Panc1 (cell line): ENCODE measurements at regions not wholly inside any gene's neighbourhood (a gene's known extent, or its start where the extent isn't known, plus 50 kb on each side); places are given as distances from the start of the nearest gene placed in this dataset.
"Not testable (repeated sequence)": the region's sequence is repeated elsewhere in the genome, so short reads cannot be mapped to it uniquely, and the experiment has no call there.

Source experiments
- ATAC-seq: fragments of 200-7000 bp; cut with Tn5 transposase; 2 replicates; pipeline ENCODE4 v1.9.1; 2020; ENCODE audit warnings: mild to moderate bottlenecking, moderate library complexity
- BruUV-seq: library from RNA; stranded (reverse); fragments of 400-500 nt; replicated peaks from 2 replicates; lab custom pipeline; 2021; lab: Mats Ljungman, UMichigan
- CTCF ChIA-PET: fragments of 300-600 bp; sonication (Branson Sonifier 250); formaldehyde crosslinking; loops from one replicate; lab custom pipeline; 2022; ENCODE audit warnings: antibody characterized with exemption; lab: Charles Lee
- POLR2A ChIA-PET: fragments of 300-600 bp; sonication (Branson Sonifier 250); formaldehyde crosslinking; loops from one replicate; lab custom pipeline; 2022; ENCODE audit warnings: antibody characterized with exemption; lab: Charles Lee
- DNase-seq: peaks from one replicate; pipeline ENCODE4 v3.0.0-alpha.2; 2010; ENCODE audit warnings: low read depth, low spot score
- H3K27ac ChIP-seq: 2 replicates; pipeline ENCODE4 v1.5.1; 2011; ENCODE audit warnings: mild to moderate bottlenecking, low read length, inconsistent platforms
- H3K27me3 ChIP-seq: fragments of 200-500 bp; sonication (Bioruptor generic); 2 replicates; pipeline ENCODE4 v1.6.0; 2014; ENCODE audit warnings: low read length, inconsistent platforms; ENCODE audit not compliant: control insufficient read depth, insufficient read depth
- H3K36me3 ChIP-seq: fragments of 200-500 bp; sonication (Bioruptor generic); 2 replicates; pipeline ENCODE4 v1.5.1; 2014; ENCODE audit warnings: inconsistent platforms, mild to moderate bottlenecking, low read length, moderate library complexity; ENCODE audit not compliant: control insufficient read depth, insufficient read depth
- H3K4me1 ChIP-seq: 2 replicates; pipeline ENCODE4 v1.5.1; 2011; ENCODE audit warnings: inconsistent platforms, mild to moderate bottlenecking, low read length, moderate library complexity; ENCODE audit not compliant: control insufficient read depth, insufficient read depth
- H3K4me3 ChIP-seq, 2 experiments: 2 replicates each; pipeline ENCODE4 v1.5.1; 2011 to 2012; ENCODE audit warnings: low read depth in 2 of 2, low read length in 2 of 2, mild to moderate bottlenecking in 2 of 2, inconsistent platforms in 1 of 2, moderate library complexity in 1 of 2
- H3K9me3 ChIP-seq: fragments of 200-500 bp; sonication (Bioruptor generic); 2 replicates; pipeline ENCODE4 v1.5.1; 2014; ENCODE audit warnings: low read depth, mild to moderate bottlenecking, inconsistent platforms, low read length, moderate library complexity; ENCODE audit not compliant: control insufficient read depth, insufficient read depth
- POLR2AphosphoS5 ChIP-seq: IDR thresholded peaks from 2 replicates; pipeline ENCODE4 v1.6.1; 2012; ENCODE audit warnings: mild to moderate bottlenecking, low read depth, low read length, moderate library complexity
- REST ChIP-seq, 2 experiments: IDR thresholded peaks; 2 replicates each; pipeline ENCODE4 v1.6.1; 2011 to 2012; ENCODE audit warnings: low read depth in 2 of 2, control low read depth in 1 of 2, low read length in 1 of 2, mild to moderate bottlenecking in 1 of 2, moderate library complexity in 1 of 2; ENCODE audit not compliant: insufficient read depth in 1 of 2
- SIN3A ChIP-seq: IDR thresholded peaks from 2 replicates; pipeline ENCODE4 v1.6.1; 2012; ENCODE audit warnings: low read depth, mild to moderate bottlenecking, low read length, moderate library complexity, borderline replicate concordance; ENCODE audit not compliant: insufficient read depth
- TCF7L2 ChIP-seq: IDR thresholded peaks from 2 replicates; pipeline ENCODE4 v1.6.1; 2011; ENCODE audit warnings: mild to moderate bottlenecking, low read depth, low read length, inconsistent platforms
- in situ Hi-C: cut with HindIII; loops from 2 replicates; pipeline ENCODE4 v1.10.0; 2016; ENCODE audit warnings: low sequenced_read_pairs, low pct_unique_long_range_greater_than_20kb
- intact Hi-C: fragments of 100-400 bp; cut with micrococcal nuclease; formaldehyde crosslinking; loops from one replicate; pipeline ENCODE4 v1.10.0; 2022; ENCODE audit not compliant: unreplicated experiment
- TF ChIP-seq, protein P1 (sequence below): fragments of 450-650 bp; IDR thresholded peaks from 2 replicates; pipeline ENCODE4 v1.5.1; 2017; ENCODE audit warnings: mild to moderate bottlenecking

GRCh38 chr12:14099994-14100393 lies 118.6 kb upstream of the GRIN2B start:
- H3K36me3 ChIP-seq, result no peaks in the 10 kb centered on the region
- no TSS peak for BruUV-seq
- intact Hi-C loops, result no loop called here
- DNase-seq (no peak), ATAC-seq (no peak)
- no peak for TF ChIP-seq REST (IDR thresholded peaks at IDR 0.05; ENCODE audit: insufficient read depth in 1 of 2, low read depth in 2 of 2, low read length in 1 of 2)
- TF ChIP-seq, protein P1, sequence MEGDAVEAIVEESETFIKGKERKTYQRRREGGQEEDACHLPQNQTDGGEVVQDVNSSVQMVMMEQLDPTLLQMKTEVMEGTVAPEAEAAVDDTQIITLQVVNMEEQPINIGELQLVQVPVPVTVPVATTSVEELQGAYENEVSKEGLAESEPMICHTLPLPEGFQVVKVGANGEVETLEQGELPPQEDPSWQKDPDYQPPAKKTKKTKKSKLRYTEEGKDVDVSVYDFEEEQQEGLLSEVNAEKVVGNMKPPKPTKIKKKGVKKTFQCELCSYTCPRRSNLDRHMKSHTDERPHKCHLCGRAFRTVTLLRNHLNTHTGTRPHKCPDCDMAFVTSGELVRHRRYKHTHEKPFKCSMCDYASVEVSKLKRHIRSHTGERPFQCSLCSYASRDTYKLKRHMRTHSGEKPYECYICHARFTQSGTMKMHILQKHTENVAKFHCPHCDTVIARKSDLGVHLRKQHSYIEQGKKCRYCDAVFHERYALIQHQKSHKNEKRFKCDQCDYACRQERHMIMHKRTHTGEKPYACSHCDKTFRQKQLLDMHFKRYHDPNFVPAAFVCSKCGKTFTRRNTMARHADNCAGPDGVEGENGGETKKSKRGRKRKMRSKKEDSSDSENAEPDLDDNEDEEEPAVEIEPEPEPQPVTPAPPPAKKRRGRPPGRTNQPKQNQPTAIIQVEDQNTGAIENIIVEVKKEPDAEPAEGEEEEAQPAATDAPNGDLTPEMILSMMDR, result no peak
- no peak for TF ChIP-seq POLR2AphosphoS5
- TF ChIP-seq TCF7L2, result no peak
- TF ChIP-seq SIN3A, result no peak
- H3K4me1 ChIP-seq, result no peaks in the 10 kb centered on the region
- H3K27me3 ChIP-seq, result no peaks in the 10 kb centered on the region
- in situ Hi-C loops, result no loop called here
- ChIA-PET CTCF (no interaction called here), POLR2A (no interaction called here)
- no peaks in the 10 kb centered on the region for H3K9me3 ChIP-seq
- no peak overlapping the region for H3K4me3 ChIP-seq
- H3K27ac ChIP-seq, result no peak overlapping the region

- DNase-seq, POLR2A ChIA-PET, BruUV-seq, H3K4me3 ChIP-seq, in situ Hi-C loops, H3K27me3 ChIP-seq, CTCF ChIA-PET, H3K9me3 ChIP-seq, H3K27ac ChIP-seq, H3K4me1 ChIP-seq, ATAC-seq, H3K36me3 ChIP-seq, intact Hi-C loops: not testable (repeated sequence)
Measured at GRCh38 chr12:14101556-14101955, 120.2 kb upstream of the GRIN2B start.

DNA sequence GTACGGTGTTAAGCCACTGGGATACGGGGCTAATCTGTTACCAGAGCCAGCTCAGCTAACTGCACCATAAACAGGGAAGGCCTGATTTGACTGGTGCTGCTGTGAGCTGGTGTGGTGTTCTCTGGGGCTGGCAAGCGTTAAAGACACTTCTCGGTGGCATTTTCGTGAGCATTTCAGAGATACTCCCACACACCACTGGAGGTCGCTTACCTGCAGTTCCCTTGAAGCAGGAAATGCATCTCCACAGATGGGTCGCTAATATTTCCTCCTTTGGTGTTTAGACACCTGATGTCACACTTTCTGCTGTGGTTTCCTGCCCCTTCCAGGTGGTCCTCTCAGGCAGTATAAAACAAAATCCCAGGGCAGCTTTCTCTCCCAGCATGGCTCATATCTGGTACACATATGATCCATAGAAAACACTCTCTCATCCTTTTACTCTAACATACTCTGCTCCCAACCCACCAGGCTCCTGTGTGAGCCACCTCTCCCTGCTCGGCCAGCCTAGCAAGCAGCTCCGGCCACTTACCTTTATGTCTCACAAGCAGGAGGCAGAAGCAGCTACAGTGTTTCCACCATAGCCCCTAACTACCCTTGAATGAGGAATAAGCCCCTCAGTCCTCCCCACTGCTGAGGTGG lies 129.9 kb upstream of the GRIN2B start:
- no peak for ATAC-seq
- H3K36me3 ChIP-seq, result no peaks in the 10 kb centered on the region
- no TSS peak for BruUV-seq
- ChIA-PET CTCF (no interaction called here), POLR2A (no interaction called here)
- no peak for TF ChIP-seq POLR2AphosphoS5
- no peak for TF ChIP-seq TCF7L2
- TF ChIP-seq, protein P1, result peak; percentile 37
- TF ChIP-seq SIN3A, result no peak
- no peak for TF ChIP-seq REST (IDR thresholded peaks at IDR 0.05; ENCODE audit: insufficient read depth in 1 of 2, low read depth in 2 of 2, low read length in 1 of 2)
- no peaks in the 10 kb centered on the region for H3K4me1 ChIP-seq
- no peak overlapping the region for H3K27ac ChIP-seq
- no peaks in the 10 kb centered on the region for H3K27me3 ChIP-seq
- in situ Hi-C loops (no loop called here), intact Hi-C loops (no loop called here)
- H3K9me3 ChIP-seq, result no peaks in the 10 kb centered on the region
- H3K4me3 ChIP-seq, result no peak overlapping the region
- peak; percentile 2 for DNase-seq
